ENCODE measurements at regions not wholly inside any gene's neighbourhood (a gene's known extent, or its start where the extent isn't known, plus 50 kb on each side); places are given as distances from the start of the nearest gene placed in this dataset.

DNA sequence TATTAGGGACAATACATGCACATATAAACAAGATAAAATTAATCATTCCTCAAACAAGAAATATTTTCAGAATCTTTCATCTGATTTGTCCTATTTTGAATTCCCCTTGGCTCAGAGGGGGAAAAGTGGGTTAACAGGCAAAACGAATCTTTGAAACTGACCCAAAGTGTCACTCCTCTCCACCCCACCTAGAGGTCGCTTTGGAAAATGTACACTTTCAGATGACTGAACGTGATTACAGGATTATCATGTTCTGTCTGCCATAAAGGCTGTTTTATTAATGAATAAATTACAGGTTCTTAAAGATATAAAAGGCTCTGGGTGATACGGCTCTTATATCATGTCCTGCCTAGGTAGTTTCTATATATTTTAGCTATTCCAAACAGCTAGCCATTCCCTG lies 1735.0 kb downstream of the LRRC4C start:
- Histone ChIP-seq H3K9me3 (no peaks in the 10 kb centered on the region), H3K36me3 (no peaks in the 10 kb centered on the region), H3K27ac (no peak overlapping the region), H3K4me3 (no peak overlapping the region), H3K4me1 (no peaks in the 10 kb centered on the region), H3K27me3 (no peaks in the 10 kb centered on the region)
- ATAC-seq (no peak), DNase-seq (no peak)
- TF ChIP-seq, protein P1, sequence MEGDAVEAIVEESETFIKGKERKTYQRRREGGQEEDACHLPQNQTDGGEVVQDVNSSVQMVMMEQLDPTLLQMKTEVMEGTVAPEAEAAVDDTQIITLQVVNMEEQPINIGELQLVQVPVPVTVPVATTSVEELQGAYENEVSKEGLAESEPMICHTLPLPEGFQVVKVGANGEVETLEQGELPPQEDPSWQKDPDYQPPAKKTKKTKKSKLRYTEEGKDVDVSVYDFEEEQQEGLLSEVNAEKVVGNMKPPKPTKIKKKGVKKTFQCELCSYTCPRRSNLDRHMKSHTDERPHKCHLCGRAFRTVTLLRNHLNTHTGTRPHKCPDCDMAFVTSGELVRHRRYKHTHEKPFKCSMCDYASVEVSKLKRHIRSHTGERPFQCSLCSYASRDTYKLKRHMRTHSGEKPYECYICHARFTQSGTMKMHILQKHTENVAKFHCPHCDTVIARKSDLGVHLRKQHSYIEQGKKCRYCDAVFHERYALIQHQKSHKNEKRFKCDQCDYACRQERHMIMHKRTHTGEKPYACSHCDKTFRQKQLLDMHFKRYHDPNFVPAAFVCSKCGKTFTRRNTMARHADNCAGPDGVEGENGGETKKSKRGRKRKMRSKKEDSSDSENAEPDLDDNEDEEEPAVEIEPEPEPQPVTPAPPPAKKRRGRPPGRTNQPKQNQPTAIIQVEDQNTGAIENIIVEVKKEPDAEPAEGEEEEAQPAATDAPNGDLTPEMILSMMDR (IDR thresholded peaks at IDR 0.05) = no peak
- TF ChIP-seq POLR2A (IDR thresholded peaks at IDR 0.05) = no peak
- intact Hi-C loops (cut with DNase I) = no loop called here
- 48 to 53% (median 50%) methylated on average over 4 of the region's 4 CpGs for WGBS, 4 donors

DNA sequence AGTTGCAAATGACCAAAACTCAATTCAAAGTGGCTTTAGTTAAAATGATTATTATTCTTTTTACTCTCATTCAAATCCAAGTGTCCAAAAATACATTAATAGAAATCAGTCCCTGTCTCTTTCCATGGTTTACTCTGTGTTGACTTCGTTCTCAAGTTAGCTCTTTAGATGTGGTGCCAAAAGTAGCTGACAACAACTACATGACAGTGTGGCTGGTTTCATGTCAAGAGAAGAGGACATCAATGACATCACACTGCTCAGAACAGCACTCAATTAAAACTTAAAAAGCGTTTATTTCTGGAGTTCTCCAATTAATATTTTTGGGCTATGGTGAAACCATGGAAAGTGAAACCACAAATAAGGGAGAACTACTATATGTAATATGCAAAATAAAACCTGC lies 1746.9 kb downstream of the LRRC4C start:
- ATAC-seq = no peak
- H3K4me1 ChIP-seq = no peaks in the 10 kb centered on the region
- H3K9me3 ChIP-seq = peaks cover 0 to 4% (median 0%) of the 10 kb centered on the region in 12 donors
- no peaks in the 10 kb centered on the region for H3K36me3 ChIP-seq
- intact Hi-C loops (cut with DNase I) = no loop called here
- 66 to 71% (median 70%) methylated on average over 2 of the region's 2 CpGs for WGBS, 4 donors
- DNase-seq = no peak
- no peak overlapping the region for H3K27ac ChIP-seq
- no peak overlapping the region for H3K4me3 ChIP-seq
- no peaks in the 10 kb centered on the region for H3K27me3 ChIP-seq
- TF ChIP-seq, protein P1 (IDR thresholded peaks at IDR 0.05) = no peak
- TF ChIP-seq POLR2A (IDR thresholded peaks at IDR 0.05) = no peak

DNA sequence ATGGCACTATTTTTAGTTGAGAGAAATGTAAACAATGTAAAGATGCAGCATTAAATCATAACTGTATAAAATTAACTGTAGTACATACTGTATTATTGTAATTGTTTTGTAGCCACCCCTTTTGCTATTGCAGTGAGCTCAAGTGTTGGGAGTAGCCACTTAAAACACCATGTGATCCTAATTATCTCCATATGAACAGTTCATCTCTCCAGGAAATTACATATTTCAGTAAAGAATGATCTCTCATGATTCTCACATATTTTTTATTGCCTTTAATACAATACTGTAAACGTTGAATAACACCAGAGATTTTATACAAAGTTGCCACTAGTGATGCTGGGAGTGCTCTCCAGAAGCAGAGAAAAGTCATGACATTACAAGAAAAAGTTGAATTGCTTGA lies 1768.6 kb downstream of the LRRC4C start:
- Histone ChIP-seq H3K4me1 (no peaks in the 10 kb centered on the region), H3K27me3 (no peaks in the 10 kb centered on the region), H3K4me3 (no peak overlapping the region), H3K9me3 (peaks cover 0 to 5% (median 0%) of the 10 kb centered on the region in 12 donors), H3K27ac (no peak overlapping the region), H3K36me3 (no peaks in the 10 kb centered on the region)
- intact Hi-C loops (cut with DNase I) = loop anchor here in 1 of 10 donors (10.0 kb wide), 1 partner anchor 64 kb away; no protein-coding TSS in a partner anchor
- ATAC-seq = no peak
- DNase-seq = no peak
- 35 to 45% (median 42%) methylated on average over 1 of the region's 1 CpG for WGBS, 4 donors
- TF ChIP-seq, protein P1 (IDR thresholded peaks at IDR 0.05) = no peak
- TF ChIP-seq POLR2A (IDR thresholded peaks at IDR 0.05) = no peak

DNA sequence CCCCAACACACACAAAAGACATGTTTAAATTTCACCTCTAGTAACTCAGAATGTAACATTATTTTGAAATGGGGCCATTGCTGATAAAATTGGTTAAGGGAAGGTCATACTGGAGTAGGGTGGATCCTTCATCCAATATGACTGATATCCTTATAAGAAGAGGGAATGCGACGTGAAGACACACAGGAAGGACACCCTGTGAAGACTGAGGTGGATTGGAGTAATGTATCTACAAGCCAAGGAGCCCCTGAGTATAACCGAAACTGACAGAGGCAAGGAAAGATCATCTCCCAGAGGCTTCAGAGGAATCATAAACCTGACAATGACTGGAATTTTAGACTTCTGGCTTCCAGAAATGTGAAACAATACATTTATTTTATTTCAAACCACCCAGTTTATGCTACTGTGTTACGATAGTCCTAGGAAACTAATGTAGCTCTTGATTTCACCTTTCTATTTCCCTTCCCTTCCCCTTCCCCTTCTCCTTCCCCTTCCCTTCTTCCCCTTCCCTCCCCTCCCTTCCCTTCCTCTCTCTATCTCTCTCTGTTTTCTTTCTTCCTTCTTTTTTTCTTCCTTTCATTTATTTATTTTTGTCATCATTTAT lies 1775.4 kb downstream of the LRRC4C start:
- WGBS, 4 donors = 77 to 87% (median 81%) methylated on average over 4 of the region's 4 CpGs
- H3K4me1 ChIP-seq = no peaks in the 10 kb centered on the region
- no peaks in the 10 kb centered on the region for H3K27me3 ChIP-seq
- no peaks in the 10 kb centered on the region for H3K36me3 ChIP-seq
- TF ChIP-seq, protein P1 (IDR thresholded peaks at IDR 0.05) = no peak
- TF ChIP-seq POLR2A (IDR thresholded peaks at IDR 0.05) = no peak
- H3K9me3 ChIP-seq = peaks cover 0 to 20% (median 9%) of the 10 kb centered on the region in 12 donors
- ATAC-seq (no peak), DNase-seq (no peak)
- H3K4me3 ChIP-seq = no peak overlapping the region
- H3K27ac ChIP-seq = no peak overlapping the region
- intact Hi-C loops (cut with DNase I) = no loop called here
